CD14-positive monocyte (primary cell): ENCODE measurements at regions not wholly inside any gene's neighbourhood (a gene's known extent, or its start where the extent isn't known, plus 50 kb on each side); places are given as distances from the start of the nearest gene placed in this dataset.

ENCODE experiments used
- DNase-seq, 3 donors: peaks; one replicate each; pipeline ENCODE4 v3.0.0-alpha.2; 2011 to 2022
- H2AFZ ChIP-seq: 2 replicates; pipeline ENCODE4 v1.6.0; 2012; ENCODE audit warnings: mild to moderate bottlenecking, low read depth, low read length, inconsistent platforms; ENCODE audit not compliant: insufficient read depth, poor library complexity, severe bottlenecking
- H3K27ac ChIP-seq, 2 donors: 1 replicate in 1 of 2; 2 replicates in 1 of 2; pipeline ENCODE4 v1.5.1; 2012 to 2013; ENCODE audit warnings: low read length in 2 of 2, control low read depth in 1 of 2, inconsistent platforms in 1 of 2, low read depth in 1 of 2, mild to moderate bottlenecking in 1 of 2
- H3K27me3 ChIP-seq, 2 donors: one replicate each; pipeline versions ENCODE4 v1.6.0 to v1.6.1; 2011 to 2013; ENCODE audit warnings: low read length in 2 of 2; ENCODE audit not compliant: control insufficient read depth in 2 of 2, insufficient read depth in 2 of 2
- H3K36me3 ChIP-seq, 2 donors: replicated peaks in 1 of 2; 1 replicate in 1 of 2; 2 replicates in 1 of 2; pipeline versions ENCODE4 v1.5.1 to v1.6.1; 2012 to 2013; ENCODE audit warnings: low read length in 2 of 2, control low read depth in 1 of 2, inconsistent platforms in 1 of 2, mild to moderate bottlenecking in 1 of 2; ENCODE audit not compliant: insufficient read depth in 2 of 2, control insufficient read depth in 1 of 2
- H3K4me1 ChIP-seq, 2 donors: 1 replicate in 1 of 2; 2 replicates in 1 of 2; pipeline versions ENCODE4 v1.5.1 to v1.6.1; 2012 to 2013; ENCODE audit warnings: low read length in 2 of 2, control low read depth in 1 of 2, inconsistent platforms in 1 of 2, mild to moderate bottlenecking in 1 of 2, moderate library complexity in 1 of 2; ENCODE audit not compliant: insufficient read depth in 2 of 2, control insufficient read depth in 1 of 2
- H3K4me2 ChIP-seq: replicated peaks from 2 replicates; pipeline ENCODE3; 2012; ENCODE audit warnings: low read length, moderate library complexity, mild to moderate bottlenecking; ENCODE audit not compliant: poor library complexity, severe bottlenecking; ENCODE audit errors: extremely low read depth
- H3K4me3 ChIP-seq, 3 experiments: fragments of 200-600 bp in 1 of 3; sonication (generic) in 1 of 3; replicated peaks in 1 of 3; 1 replicate in 2 of 3; 2 replicates in 1 of 3; pipeline ENCODE4 v1.5.1; 2011 to 2013; ENCODE audit warnings: low read length in 3 of 3, mild to moderate bottlenecking in 3 of 3, control low read depth in 2 of 3, low read depth in 2 of 3, inconsistent platforms in 1 of 3, moderate library complexity in 1 of 3
- H3K79me2 ChIP-seq: 2 replicates; pipeline ENCODE4 v1.6.0; 2012; ENCODE audit warnings: mild to moderate bottlenecking, control low read depth, inconsistent platforms, low read length, moderate library complexity; ENCODE audit not compliant: insufficient read depth
- H3K9ac ChIP-seq: 2 replicates; pipeline ENCODE4 v1.6.0; 2017; ENCODE audit warnings: low read length, mild to moderate bottlenecking; ENCODE audit not compliant: insufficient read depth, poor library complexity, severe bottlenecking
- H3K9me3 ChIP-seq, 2 donors: replicated peaks in 1 of 2; 1 replicate in 1 of 2; 2 replicates in 1 of 2; pipeline versions ENCODE4 v1.5.1 to v1.6.1; 2012 to 2013; ENCODE audit warnings: low read length in 2 of 2, control low read depth in 1 of 2; ENCODE audit not compliant: control insufficient read depth in 1 of 2, insufficient read depth in 1 of 2
- H4K20me1 ChIP-seq: 2 replicates; pipeline ENCODE4 v1.6.0; 2012; ENCODE audit warnings: mild to moderate bottlenecking, low read length, control low read depth, moderate library complexity; ENCODE audit not compliant: insufficient read depth
- H3K27ac Mint-ChIP-seq, 7 donors: one replicate each; pipeline ENCODE4 v1.8.0; 2020; ENCODE audit warnings: mild to moderate bottlenecking in 7 of 7, mixed read lengths in 7 of 7, moderate library complexity in 6 of 7, inconsistent platforms in 2 of 7
- H3K27me3 Mint-ChIP-seq, 3 donors: one replicate each; pipeline ENCODE4 v1.8.0; 2021 to 2022; ENCODE audit warnings: low read depth in 3 of 3, mild to moderate bottlenecking in 3 of 3, mixed read lengths in 3 of 3, moderate library complexity in 3 of 3, inconsistent platforms in 1 of 3
- H3K36me3 Mint-ChIP-seq, 2 donors: one replicate each; pipeline ENCODE4 v1.8.0; 2020; ENCODE audit warnings: mixed read lengths in 2 of 2, inconsistent platforms in 1 of 2, mild to moderate bottlenecking in 1 of 2
- H3K4me1 Mint-ChIP-seq: one replicate; pipeline ENCODE4 v1.8.0; 2020; ENCODE audit warnings: mild to moderate bottlenecking, mixed read lengths
- H3K4me3 Mint-ChIP-seq, 2 donors: one replicate each; pipeline ENCODE4 v1.8.0; 2020; ENCODE audit warnings: mild to moderate bottlenecking in 2 of 2, mixed read lengths in 2 of 2, moderate library complexity in 1 of 2
- H3K9me3 Mint-ChIP-seq, 7 donors: one replicate each; pipeline ENCODE4 v1.8.0; 2020 to 2022; ENCODE audit warnings: mixed read lengths in 7 of 7, mild to moderate bottlenecking in 6 of 7, moderate library complexity in 6 of 7, inconsistent platforms in 2 of 7
- WGBS: methylation state at CpG from one replicate; pipeline ENCODE4 v1.1.5; 2013; ENCODE audit warnings: missing lambda C conversion rate; ENCODE audit not compliant: insufficient coverage; 5-methylcytosine and 5-hydroxymethylcytosine counted together
- intact Hi-C, 2 donors: fragments of 100-400 bp; cut with micrococcal nuclease; formaldehyde crosslinking; loops; one replicate each; pipeline versions ENCODE4 v1.15.0 to v1.15.1; 2023
- TF ChIP-seq, protein P1 (sequence below): fragments of 200-600 bp; IDR thresholded peaks from one replicate; pipeline ENCODE4 v1.8.0; 2022; ENCODE audit warnings: antibody characterized with exemption, mild to moderate bottlenecking

DNA sequence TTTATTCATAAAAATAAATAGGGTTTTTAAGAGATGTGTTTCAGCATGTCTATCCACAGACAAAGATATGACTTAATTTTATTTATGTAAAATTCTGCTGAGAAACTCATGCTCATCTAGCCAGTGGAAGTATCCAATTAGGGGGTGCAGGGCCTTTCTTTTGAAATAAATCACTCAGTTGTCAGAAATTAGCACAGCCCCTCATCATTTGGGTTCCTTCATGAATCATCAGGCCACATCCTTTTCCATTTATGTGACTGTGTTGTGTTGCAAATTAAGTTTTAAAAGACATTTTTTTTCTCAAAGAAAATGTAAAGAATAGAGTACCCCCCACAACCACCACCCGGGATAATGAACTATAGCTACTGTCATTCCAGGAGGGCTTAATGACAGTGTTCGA, 185.8 kb downstream of the NRP2 start:
- Histone ChIP-seq H3K36me3 (no peaks in the 10 kb centered on the region), H3K9ac (no peak overlapping the region), H3K27me3 (no peaks in the 10 kb centered on the region), H3K4me1 (peaks cover 19 to 20% of the 10 kb centered on the region in 2 donors), H3K79me2 (no peaks in the 10 kb centered on the region), H4K20me1 (no peaks in the 10 kb centered on the region), H3K4me2 (no peak overlapping the region), H3K27ac (no peak overlapping the region), H2AFZ (no peak overlapping the region), H3K4me3 (no peak overlapping the region), H3K9me3 (no peaks in the 10 kb centered on the region)
- TF ChIP-seq, protein P1, sequence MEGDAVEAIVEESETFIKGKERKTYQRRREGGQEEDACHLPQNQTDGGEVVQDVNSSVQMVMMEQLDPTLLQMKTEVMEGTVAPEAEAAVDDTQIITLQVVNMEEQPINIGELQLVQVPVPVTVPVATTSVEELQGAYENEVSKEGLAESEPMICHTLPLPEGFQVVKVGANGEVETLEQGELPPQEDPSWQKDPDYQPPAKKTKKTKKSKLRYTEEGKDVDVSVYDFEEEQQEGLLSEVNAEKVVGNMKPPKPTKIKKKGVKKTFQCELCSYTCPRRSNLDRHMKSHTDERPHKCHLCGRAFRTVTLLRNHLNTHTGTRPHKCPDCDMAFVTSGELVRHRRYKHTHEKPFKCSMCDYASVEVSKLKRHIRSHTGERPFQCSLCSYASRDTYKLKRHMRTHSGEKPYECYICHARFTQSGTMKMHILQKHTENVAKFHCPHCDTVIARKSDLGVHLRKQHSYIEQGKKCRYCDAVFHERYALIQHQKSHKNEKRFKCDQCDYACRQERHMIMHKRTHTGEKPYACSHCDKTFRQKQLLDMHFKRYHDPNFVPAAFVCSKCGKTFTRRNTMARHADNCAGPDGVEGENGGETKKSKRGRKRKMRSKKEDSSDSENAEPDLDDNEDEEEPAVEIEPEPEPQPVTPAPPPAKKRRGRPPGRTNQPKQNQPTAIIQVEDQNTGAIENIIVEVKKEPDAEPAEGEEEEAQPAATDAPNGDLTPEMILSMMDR, result no peak
- peak overlapping the region in 1 of 7 donors; percentile 25 for H3K27ac Mint-ChIP-seq
- peaks cover 2 to 7% (median 6%) of the 10 kb centered on the region in 3 donors for H3K27me3 Mint-ChIP-seq
- intact Hi-C loops, result no loop called here
- H3K4me1 Mint-ChIP-seq, result peaks cover 23% of the 10 kb centered on the region
- H3K36me3 Mint-ChIP-seq, result no peaks in the 10 kb centered on the region
- no CpG with 5 or more reads among the region's 2 CpGs for WGBS
- peak in 1 of 3 donors; percentile 15 for DNase-seq
- no peak overlapping the region for H3K4me3 Mint-ChIP-seq
- peaks cover 0 to 3% (median under 1%) of the 10 kb centered on the region in 7 donors for H3K9me3 Mint-ChIP-seq

DNA sequence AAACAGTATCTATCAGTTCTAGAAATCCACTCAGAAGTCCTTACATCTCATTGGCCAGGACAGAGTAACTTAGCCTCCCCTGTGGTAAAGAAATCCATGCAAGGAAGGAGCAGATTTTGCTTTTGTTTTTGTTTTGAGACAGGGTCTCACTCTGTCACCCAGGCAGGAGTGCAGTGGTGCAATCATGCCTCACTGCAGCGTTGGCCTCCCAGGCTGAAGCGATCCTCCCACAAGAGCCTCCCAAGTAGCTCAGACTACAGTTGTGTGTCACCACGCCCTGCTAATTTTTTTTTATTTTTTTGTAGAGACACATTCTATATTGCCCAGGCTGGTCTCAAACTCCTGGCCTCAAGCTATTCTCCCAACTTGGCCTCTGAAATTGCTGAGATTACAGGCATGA, 185.1 kb downstream of the NRP2 start:
- Histone ChIP-seq H3K79me2 (no peaks in the 10 kb centered on the region), H3K4me1 (peaks cover 19 to 20% of the 10 kb centered on the region in 2 donors), H3K36me3 (no peaks in the 10 kb centered on the region), H3K9me3 (no peaks in the 10 kb centered on the region), H3K27ac (no peak overlapping the region), H2AFZ (no peak overlapping the region), H3K9ac (no peak overlapping the region), H4K20me1 (no peaks in the 10 kb centered on the region), H3K4me2 (no peak overlapping the region), H3K27me3 (no peaks in the 10 kb centered on the region), H3K4me3 (no peak overlapping the region)
- Mint-ChIP-seq H3K4me1 (peaks cover 23% of the 10 kb centered on the region), H3K27me3 (peaks cover 2 to 7% (median 6%) of the 10 kb centered on the region in 3 donors), H3K4me3 (no peak overlapping the region), H3K9me3 (peaks cover 0 to 3% (median 0%) of the 10 kb centered on the region in 7 donors), H3K27ac (no peak overlapping the region), H3K36me3 (no peaks in the 10 kb centered on the region)
- TF ChIP-seq, protein P1, result no peak
- WGBS, result 80% methylated on average over 1 of the region's 3 CpGs
- intact Hi-C loops, result no loop called here
- no peak for DNase-seq
